ENCODE measurements at regions not wholly inside any gene's neighbourhood (a gene's known extent, or its start where the extent isn't known, plus 50 kb on each side); places are given as distances from the start of the nearest gene placed in this dataset.

GRCh38 chr5:8641786-8642505 is 773.0 kb downstream of the MTRR start:
- no peak for DNase-seq (ENCODE audit: low read depth in 1 of 2, low spot score in 2 of 2)
- no peak overlapping the region for H3K27ac ChIP-seq
- no peaks in the 10 kb centered on the region for H3K27me3 ChIP-seq (replicated peaks)
- no peaks in the 10 kb centered on the region for H3K9me3 ChIP-seq (replicated peaks)
- H3K4me3 ChIP-seq, result no peak overlapping the region
- no peaks in the 10 kb centered on the region for H3K36me3 ChIP-seq
- H3K4me1 ChIP-seq (replicated peaks), result no peaks in the 10 kb centered on the region

GRCh38 chr5:8644377-8644776 is 775.4 kb downstream of the MTRR start:
- no peak for DNase-seq (ENCODE audit: low read depth in 1 of 2, low spot score in 2 of 2)
- H3K9me3 ChIP-seq (replicated peaks), result no peaks in the 10 kb centered on the region
- H3K27ac ChIP-seq, result no peak overlapping the region
- no peak overlapping the region for H3K4me3 ChIP-seq
- H3K36me3 ChIP-seq, result no peaks in the 10 kb centered on the region
- no peaks in the 10 kb centered on the region for H3K4me1 ChIP-seq (replicated peaks)
- no peaks in the 10 kb centered on the region for H3K27me3 ChIP-seq (replicated peaks)

- DNase-seq (ENCODE audit: low read depth in 1 of 2, low spot score in 2 of 2), result no peak
- H3K36me3 ChIP-seq, result no peaks in the 10 kb centered on the region
- H3K27ac ChIP-seq, result no peak overlapping the region
- no peaks in the 10 kb centered on the region for H3K27me3 ChIP-seq (replicated peaks)
- no peak overlapping the region for H3K4me3 ChIP-seq
- H3K9me3 ChIP-seq (replicated peaks), result no peaks in the 10 kb centered on the region
- H3K4me1 ChIP-seq (replicated peaks), result no peaks in the 10 kb centered on the region
These were observed 778.2 kb downstream of the MTRR start for GRCh38 chr5:8647111-8647510.

GRCh38 chr5:8650186-8650585 is 781.2 kb downstream of the MTRR start:
- Histone ChIP-seq H3K27ac (no peak overlapping the region), H3K36me3 (no peaks in the 10 kb centered on the region), H3K27me3 (replicated peaks) (0 out of 2 replicates have a peak, but pooled peaks cover 5% of the 10 kb centered on the region), H3K4me3 (no peak overlapping the region), H3K9me3 (replicated peaks) (no peaks in the 10 kb centered on the region), H3K4me1 (replicated peaks) (no peaks in the 10 kb centered on the region)
- no peak for DNase-seq (ENCODE audit: low read depth in 1 of 2, low spot score in 2 of 2)

- H3K36me3 ChIP-seq, result no peaks in the 10 kb centered on the region
- no peaks in the 10 kb centered on the region for H3K9me3 ChIP-seq (replicated peaks)
- H3K4me3 ChIP-seq, result no peak overlapping the region
- no peaks in the 10 kb centered on the region for H3K4me1 ChIP-seq (replicated peaks)
- no peak overlapping the region for H3K27ac ChIP-seq
- no peak for DNase-seq (ENCODE audit: low read depth in 1 of 2, low spot score in 2 of 2)
- H3K27me3 ChIP-seq (replicated peaks), result no peaks in the 10 kb centered on the region
These were observed 791.4 kb downstream of the MTRR start for GRCh38 chr5:8660133-8660893.

GRCh38 chr5:8663374-8663773 is 794.4 kb downstream of the MTRR start:
- DNase-seq (ENCODE audit: low read depth in 1 of 2, low spot score in 2 of 2), result no peak
- Histone ChIP-seq H3K36me3 (no peaks in the 10 kb centered on the region), H3K27ac (no peak overlapping the region), H3K4me1 (replicated peaks) (no peaks in the 10 kb centered on the region), H3K27me3 (replicated peaks) (no peaks in the 10 kb centered on the region), H3K9me3 (replicated peaks) (no peaks in the 10 kb centered on the region), H3K4me3 (no peak overlapping the region)

- Histone ChIP-seq H3K9me3 (replicated peaks) (no peaks in the 10 kb centered on the region), H3K27ac (no peak overlapping the region), H3K4me1 (replicated peaks) (no peaks in the 10 kb centered on the region), H3K4me3 (no peak overlapping the region), H3K27me3 (replicated peaks) (no peaks in the 10 kb centered on the region), H3K36me3 (no peaks in the 10 kb centered on the region)
- no peak for DNase-seq (ENCODE audit: low read depth in 1 of 2, low spot score in 2 of 2)
These were observed 806.2 kb downstream of the MTRR start for GRCh38 chr5:8675182-8675581.

- Histone ChIP-seq H3K9me3 (replicated peaks) (no peaks in the 10 kb centered on the region), H3K27me3 (replicated peaks) (no peaks in the 10 kb centered on the region), H3K36me3 (no peaks in the 10 kb centered on the region), H3K4me1 (replicated peaks) (no peaks in the 10 kb centered on the region), H3K27ac (no peak overlapping the region), H3K4me3 (no peak overlapping the region)
- no peak for DNase-seq (ENCODE audit: low read depth in 1 of 2, low spot score in 2 of 2)
These were observed 807.7 kb downstream of the MTRR start for GRCh38 chr5:8676695-8677094.

GRCh38 chr5:8682381-8682780 is 813.4 kb downstream of the MTRR start:
- H3K4me1 ChIP-seq (replicated peaks), result no peaks in the 10 kb centered on the region
- H3K27ac ChIP-seq, result no peak overlapping the region
- no peaks in the 10 kb centered on the region for H3K9me3 ChIP-seq (replicated peaks)
- H3K4me3 ChIP-seq, result no peak overlapping the region
- no peaks in the 10 kb centered on the region for H3K27me3 ChIP-seq (replicated peaks)
- DNase-seq (ENCODE audit: low read depth in 1 of 2, low spot score in 2 of 2), result no peak
- H3K36me3 ChIP-seq, result no peaks in the 10 kb centered on the region

- no peak overlapping the region for H3K4me3 ChIP-seq
- H3K9me3 ChIP-seq (replicated peaks), result no peaks in the 10 kb centered on the region
- no peak for DNase-seq (ENCODE audit: low read depth in 1 of 2, low spot score in 2 of 2)
- H3K27ac ChIP-seq, result no peak overlapping the region
- no peaks in the 10 kb centered on the region for H3K4me1 ChIP-seq (replicated peaks)
- H3K36me3 ChIP-seq, result no peaks in the 10 kb centered on the region
- H3K27me3 ChIP-seq (replicated peaks), result no peaks in the 10 kb centered on the region
These were observed 814.5 kb downstream of the MTRR start for GRCh38 chr5:8683496-8683895.

- Histone ChIP-seq H3K36me3 (no peaks in the 10 kb centered on the region), H3K27ac (no peak overlapping the region), H3K27me3 (replicated peaks) (no peaks in the 10 kb centered on the region), H3K9me3 (replicated peaks) (no peaks in the 10 kb centered on the region), H3K4me1 (replicated peaks) (no peaks in the 10 kb centered on the region), H3K4me3 (no peak overlapping the region)
- DNase-seq (ENCODE audit: low read depth in 1 of 2, low spot score in 2 of 2), result no peak
These were observed 816.8 kb downstream of the MTRR start for GRCh38 chr5:8685704-8686103.

GRCh38 chr5:8686707-8687106 is 817.8 kb downstream of the MTRR start:
- Histone ChIP-seq H3K9me3 (replicated peaks) (no peaks in the 10 kb centered on the region), H3K27ac (no peak overlapping the region), H3K4me3 (no peak overlapping the region), H3K36me3 (no peaks in the 10 kb centered on the region), H3K27me3 (replicated peaks) (no peaks in the 10 kb centered on the region), H3K4me1 (replicated peaks) (no peaks in the 10 kb centered on the region)
- DNase-seq (ENCODE audit: low read depth in 1 of 2, low spot score in 2 of 2), result no peak

GRCh38 chr5:8689773-8690172 is 820.8 kb downstream of the MTRR start:
- DNase-seq (ENCODE audit: low read depth in 1 of 2, low spot score in 2 of 2), result no peak
- Histone ChIP-seq H3K36me3 (no peaks in the 10 kb centered on the region), H3K4me1 (replicated peaks) (no peaks in the 10 kb centered on the region)

GRCh38 chr5:8691221-8691620 is 822.3 kb downstream of the MTRR start:
- H3K36me3 ChIP-seq, result no peaks in the 10 kb centered on the region
- no peak for DNase-seq (ENCODE audit: low read depth in 1 of 2, low spot score in 2 of 2)
- no peaks in the 10 kb centered on the region; the same call in 1 of the 2 replicates for H3K27me3 ChIP-seq (replicated peaks)
- H3K27ac ChIP-seq, result no peak overlapping the region
- no peaks in the 10 kb centered on the region for H3K4me1 ChIP-seq (replicated peaks)
- 0 out of 2 replicates have a peak, but pooled peaks cover 3% of the 10 kb centered on the region for H3K9me3 ChIP-seq (replicated peaks)
- H3K4me3 ChIP-seq, result no peak overlapping the region

More at GRCh38 chr5:8689773-8690172, 820.8 kb downstream of the MTRR start:
- no peaks in the 10 kb centered on the region; the same call in 1 of the 2 replicates for H3K27me3 ChIP-seq (replicated peaks)
- H3K27ac ChIP-seq, result no peak overlapping the region
- no peak overlapping the region for H3K4me3 ChIP-seq
- no peaks in the 10 kb centered on the region for H3K9me3 ChIP-seq (replicated peaks)
